D721Med (cell line): ENCODE measurements at regions not wholly inside any gene's neighbourhood (a gene's known extent, or its start where the extent isn't known, plus 50 kb on each side); places are given as distances from the start of the nearest gene placed in this dataset.

Source experiments
- DNase-seq: peaks from one replicate; pipeline ENCODE4 v3.0.0; 2011; ENCODE audit warnings: low spot score; ENCODE audit not compliant: insufficient read length
- FAIRE-seq: peaks from 2 replicates; lab custom pipeline; 2011; peaks lifted over from hg19 to GRCh38; lab: Jason Lieb, UNC
- TF ChIP-seq, protein P1 (sequence below): IDR thresholded peaks from 2 replicates; pipeline ENCODE4 v1.5.1; 2012; ENCODE audit warnings: mild to moderate bottlenecking, control low read depth; ENCODE audit not compliant: insufficient read depth; ENCODE audit errors: missing control alignments

DNA sequence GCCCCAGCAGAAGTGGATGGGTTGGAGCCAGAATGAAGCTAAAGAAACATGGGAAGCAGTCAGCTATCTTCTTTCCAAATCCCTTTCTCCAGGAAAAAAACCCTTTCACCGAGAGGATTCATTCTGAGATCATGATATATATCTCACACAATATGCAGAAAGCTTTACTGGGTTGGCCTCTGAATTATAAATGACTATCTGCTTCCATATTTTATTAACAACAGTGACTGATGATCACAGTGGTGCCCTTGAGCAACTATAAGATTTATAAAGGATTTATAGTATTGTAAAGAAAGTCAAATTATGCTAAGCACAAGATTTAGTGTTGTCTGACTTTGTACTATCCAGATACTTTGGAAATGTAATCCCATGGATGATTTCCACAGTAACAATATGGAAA is 180.3 kb downstream of the KCNE4 start:
- no peak for DNase-seq
- TF ChIP-seq, protein P1, sequence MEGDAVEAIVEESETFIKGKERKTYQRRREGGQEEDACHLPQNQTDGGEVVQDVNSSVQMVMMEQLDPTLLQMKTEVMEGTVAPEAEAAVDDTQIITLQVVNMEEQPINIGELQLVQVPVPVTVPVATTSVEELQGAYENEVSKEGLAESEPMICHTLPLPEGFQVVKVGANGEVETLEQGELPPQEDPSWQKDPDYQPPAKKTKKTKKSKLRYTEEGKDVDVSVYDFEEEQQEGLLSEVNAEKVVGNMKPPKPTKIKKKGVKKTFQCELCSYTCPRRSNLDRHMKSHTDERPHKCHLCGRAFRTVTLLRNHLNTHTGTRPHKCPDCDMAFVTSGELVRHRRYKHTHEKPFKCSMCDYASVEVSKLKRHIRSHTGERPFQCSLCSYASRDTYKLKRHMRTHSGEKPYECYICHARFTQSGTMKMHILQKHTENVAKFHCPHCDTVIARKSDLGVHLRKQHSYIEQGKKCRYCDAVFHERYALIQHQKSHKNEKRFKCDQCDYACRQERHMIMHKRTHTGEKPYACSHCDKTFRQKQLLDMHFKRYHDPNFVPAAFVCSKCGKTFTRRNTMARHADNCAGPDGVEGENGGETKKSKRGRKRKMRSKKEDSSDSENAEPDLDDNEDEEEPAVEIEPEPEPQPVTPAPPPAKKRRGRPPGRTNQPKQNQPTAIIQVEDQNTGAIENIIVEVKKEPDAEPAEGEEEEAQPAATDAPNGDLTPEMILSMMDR: no peak
- FAIRE-seq: no peak

DNA sequence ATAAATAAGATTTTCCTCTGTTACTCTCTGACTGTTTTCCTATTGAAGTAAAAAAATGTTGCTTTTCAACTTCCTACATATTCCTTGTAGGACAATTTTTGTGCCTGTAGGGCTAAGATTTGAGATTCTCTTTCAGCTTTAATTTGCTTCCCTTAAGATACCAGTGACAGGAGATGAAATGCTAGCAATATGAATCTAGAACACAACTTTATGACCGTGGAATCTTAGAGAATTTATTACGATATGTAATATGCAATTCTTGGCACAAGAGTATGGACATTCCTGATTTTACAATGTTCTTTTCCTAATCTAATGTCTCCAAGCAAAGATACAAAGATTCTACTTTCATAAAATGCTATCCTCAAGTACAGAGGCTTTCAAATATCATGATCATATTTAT is 180.9 kb downstream of the KCNE4 start:
- no peak for DNase-seq
- TF ChIP-seq, protein P1: no peak
- no peak for FAIRE-seq

GRCh38 chr2:223235986-223236385 is 184.0 kb downstream of the KCNE4 start:
- FAIRE-seq (no peak), DNase-seq (no peak)
- TF ChIP-seq, protein P1: no peak

- FAIRE-seq: no peak
- no peak for DNase-seq
- TF ChIP-seq, protein P1: no peak
Observed at GRCh38 chr2:223238301-223238700, 186.3 kb downstream of the KCNE4 start.

- DNase-seq: no peak
- TF ChIP-seq, protein P1: no peak
- no peak for FAIRE-seq
Observed at GRCh38 chr2:223243233-223243632, 191.2 kb downstream of the KCNE4 start.

- TF ChIP-seq, protein P1: peak; percentile 34
- DNase-seq (no peak), FAIRE-seq (no peak)
Observed at GRCh38 chr2:223247136-223247535, 195.1 kb downstream of the KCNE4 start.

DNA sequence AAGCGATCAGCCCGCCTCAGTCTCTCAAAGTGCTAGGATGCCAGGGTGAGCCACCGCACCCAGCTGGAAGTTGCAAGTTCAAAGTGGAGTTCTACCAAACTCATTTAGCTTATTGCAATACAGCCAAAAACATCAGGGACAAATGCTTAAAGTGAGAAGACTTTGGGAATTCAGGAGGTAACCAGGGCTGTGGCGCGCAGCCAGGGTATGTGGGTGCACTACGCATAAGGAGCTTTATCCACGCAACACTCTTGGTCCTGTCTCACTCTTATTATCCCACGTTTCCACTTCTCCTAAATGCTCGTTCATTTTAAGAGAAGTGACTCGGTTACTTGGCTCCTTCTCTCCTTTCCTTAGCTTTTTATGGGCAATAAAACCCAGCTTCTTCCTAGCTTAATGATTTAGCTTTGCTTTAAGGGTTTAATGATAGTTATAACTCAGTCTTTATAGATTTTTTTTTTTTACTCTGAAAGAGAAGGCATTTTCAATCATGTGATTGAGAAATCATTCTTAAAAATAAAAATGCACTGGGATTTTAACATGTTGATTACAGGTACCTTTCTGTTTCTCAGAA is 199.8 kb downstream of the KCNE4 start:
- no peak for DNase-seq
- TF ChIP-seq, protein P1: no peak
- FAIRE-seq: no peak
